ENCODE measurements at regions not wholly inside any gene's neighbourhood (a gene's known extent, or its start where the extent isn't known, plus 50 kb on each side); places are given as distances from the start of the nearest gene placed in this dataset.

DNA sequence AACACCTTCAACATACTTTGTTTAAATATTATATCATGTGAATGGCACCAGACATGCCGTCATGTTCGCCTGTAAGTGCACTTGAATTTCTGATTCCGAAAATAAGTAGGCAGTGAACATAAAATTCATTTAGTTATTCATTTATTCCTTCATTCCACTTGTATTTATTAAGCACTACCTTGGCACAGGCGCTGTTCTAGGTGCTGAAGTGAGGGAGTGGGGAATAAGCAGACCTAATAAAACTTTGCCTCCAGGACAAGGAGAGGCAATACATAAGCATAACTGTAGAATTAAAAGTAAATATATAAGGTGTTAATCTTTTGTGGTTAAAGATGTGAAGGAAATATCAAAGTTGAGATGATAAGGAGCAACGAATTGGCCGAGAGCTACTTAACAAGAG is 297.4 kb downstream of the TENT4A start:
- TF ChIP-seq RAD21 (IDR thresholded peaks at IDR 0.05 in 1 of 2, conservative IDR thresholded peaks at IDR 0.05 in 1 of 2; ENCODE audit: low read depth in 2 of 2, low read length in 2 of 2) = no peak
- TF ChIP-seq GABPA (IDR thresholded peaks at IDR 0.05; ENCODE audit: borderline replicate concordance, insufficient read depth, low read length) = no peak

Measured in H1 (cell line).